Aorta (tissue), 5 donors: ENCODE measurements at regions not wholly inside any gene's neighbourhood (a gene's known extent, or its start where the extent isn't known, plus 50 kb on each side); places are given as distances from the start of the nearest gene placed in this dataset.
"Not testable (repeated sequence)": the region's sequence is repeated elsewhere in the genome, so short reads cannot be mapped to it uniquely, and the experiment has no call there.

Experiments
- ATAC-seq: fragments of 200-7000 bp; cut with Tn5 transposase; one replicate; pipeline ENCODE4 v1.9.1; 2022; ENCODE audit warnings: moderate library complexity; ENCODE audit not compliant: low FRiP score
- DNase-seq, 2 donors: peaks; one replicate each; pipeline ENCODE4 v3.0.0-alpha.2; 2020
- H3K27ac ChIP-seq, 2 donors: one replicate each; pipeline ENCODE4 v1.5.1; 2013; ENCODE audit warnings: low read length in 2 of 2, mild to moderate bottlenecking in 2 of 2, moderate library complexity in 2 of 2, control low read depth in 1 of 2, inconsistent platforms in 1 of 2, low read depth in 1 of 2
- H3K27me3 ChIP-seq, 2 donors: one replicate each; pipeline ENCODE4 v1.6.1; 2013; ENCODE audit warnings: control low read depth in 1 of 2, low read length in 1 of 2, mild to moderate bottlenecking in 1 of 2, moderate library complexity in 1 of 2; ENCODE audit not compliant: insufficient read depth in 2 of 2, control insufficient read depth in 1 of 2
- H3K36me3 ChIP-seq, 2 donors: one replicate each; pipeline ENCODE4 v1.6.1; 2013; ENCODE audit warnings: control low read depth in 1 of 2, low read length in 1 of 2, mild to moderate bottlenecking in 1 of 2; ENCODE audit not compliant: insufficient read depth in 2 of 2, control insufficient read depth in 1 of 2
- H3K4me1 ChIP-seq, 2 donors: one replicate each; pipeline ENCODE4 v1.6.1; 2013; ENCODE audit warnings: low read length in 2 of 2, control low read depth in 1 of 2, mild to moderate bottlenecking in 1 of 2, moderate library complexity in 1 of 2; ENCODE audit not compliant: insufficient read depth in 2 of 2, control insufficient read depth in 1 of 2
- H3K4me3 ChIP-seq, 2 donors: one replicate each; pipeline ENCODE4 v1.5.1; 2013; ENCODE audit warnings: low read length in 2 of 2, control low read depth in 1 of 2, mild to moderate bottlenecking in 1 of 2
- H3K9me3 ChIP-seq: one replicate; pipeline ENCODE4 v1.6.1; 2013; ENCODE audit warnings: mild to moderate bottlenecking, low read length; ENCODE audit not compliant: control insufficient read depth
- WGBS, 2 donors: extraction: QIAGEN DNeasy Blood & Tissue Kit; methylation state at CpG; one replicate each; pipeline ENCODE4 v1.1.7; 2013; 5-methylcytosine and 5-hydroxymethylcytosine counted together
- intact Hi-C, 2 donors: fragments of 100-400 bp; cut with DNase I; formaldehyde crosslinking; loops; one replicate each; pipeline versions ENCODE4 v1.14.2 to v1.15.0; 2022
- donor health status: healthy with polysubstance abuse.
- donor health status: Bipolar disorder and iron deficiency.
- donor health status: DM: no; HTN: no; CAD: no.
- donor health status: DM: no; HTN: no; CAD: no.
- donor health status: DM: yes; HTN: yes; CAD: no.

DNA sequence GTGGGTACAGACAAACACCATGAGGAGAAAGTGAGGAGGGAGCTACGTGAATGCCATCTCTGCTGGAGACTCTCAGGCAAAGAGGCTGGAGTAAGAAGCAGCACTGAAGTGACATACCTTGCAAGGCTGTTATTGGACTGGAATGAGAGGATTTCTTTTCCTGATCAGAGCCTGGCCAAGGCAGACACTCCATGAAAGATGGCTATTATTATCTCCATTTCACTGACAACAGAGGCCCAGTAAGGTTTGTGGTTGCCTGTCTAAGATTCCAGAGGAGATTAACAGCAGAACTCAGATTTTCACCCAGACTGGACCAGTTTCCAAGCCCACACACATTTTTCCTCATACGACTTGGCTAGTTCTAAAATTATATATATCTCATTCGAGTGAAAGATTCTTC, 162.0 kb upstream of the EOLA2 start:
- H3K27ac ChIP-seq: no peak overlapping the region
- ATAC-seq: no peak
- no peaks in the 10 kb centered on the region for H3K27me3 ChIP-seq
- no peaks in the 10 kb centered on the region for H3K36me3 ChIP-seq
- no peak for DNase-seq
- peaks cover 3% of the 10 kb centered on the region for H3K9me3 ChIP-seq
- no peak overlapping the region for H3K4me3 ChIP-seq
- WGBS, 2 donors: 42 to 50% methylated on average over 3 of the region's 3 CpGs
- intact Hi-C loops: no loop called here
- no peaks in the 10 kb centered on the region for H3K4me1 ChIP-seq

DNA sequence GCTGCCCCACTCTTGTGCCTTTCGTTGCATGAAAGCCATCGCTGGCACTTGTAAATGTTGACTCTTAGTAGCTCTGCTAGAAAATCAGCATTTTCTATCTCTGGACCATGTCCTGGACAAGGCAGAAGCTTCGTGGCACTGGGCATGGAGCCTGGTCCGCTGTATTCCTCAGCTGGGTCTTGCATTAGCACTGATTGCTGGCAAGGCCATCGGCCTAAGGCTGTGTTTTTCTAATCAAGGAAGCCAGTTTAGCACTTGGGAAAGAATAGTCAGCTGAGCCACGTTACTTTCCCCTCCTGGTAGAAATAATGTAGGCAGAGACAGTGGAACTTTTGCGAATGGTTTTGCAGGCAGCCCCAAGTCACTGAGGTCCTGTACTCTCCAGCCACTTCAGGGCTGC, 180.2 kb upstream of the EOLA2 start:
- H3K36me3 ChIP-seq: peaks cover 0 to 1% of the 10 kb centered on the region in 2 donors
- H3K4me1 ChIP-seq: no peaks in the 10 kb centered on the region
- ATAC-seq (no peak), DNase-seq (no peak)
- no peaks in the 10 kb centered on the region for H3K9me3 ChIP-seq
- intact Hi-C loops: no loop called here
- H3K27me3 ChIP-seq: no peaks in the 10 kb centered on the region
- no peak overlapping the region for H3K27ac ChIP-seq
- 62 to 63% methylated on average over 7 of the region's 7 CpGs for WGBS, 2 donors
- no peak overlapping the region for H3K4me3 ChIP-seq

DNA sequence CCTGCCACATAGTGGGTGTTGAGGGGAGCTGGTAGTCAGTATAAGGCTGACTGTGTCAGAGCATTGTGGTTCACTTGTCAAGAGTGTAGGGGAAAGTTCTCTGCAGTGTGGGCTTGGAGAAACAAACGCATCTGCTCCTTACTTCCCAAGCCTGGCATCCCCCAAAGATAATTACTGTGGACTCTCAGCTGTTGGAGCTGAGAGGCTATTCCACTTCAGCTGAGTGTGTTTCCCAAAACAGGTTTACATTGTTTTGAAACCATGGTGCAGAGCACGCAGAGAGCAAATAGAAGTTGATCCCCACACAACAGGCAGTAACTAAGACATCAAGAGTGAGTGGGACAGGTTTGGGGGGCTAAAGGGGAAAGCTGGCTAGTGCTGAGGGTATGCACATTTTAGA, 181.0 kb upstream of the EOLA2 start:
- 79 to 93% methylated on average over 2 of the region's 2 CpGs for WGBS, 2 donors

DNA sequence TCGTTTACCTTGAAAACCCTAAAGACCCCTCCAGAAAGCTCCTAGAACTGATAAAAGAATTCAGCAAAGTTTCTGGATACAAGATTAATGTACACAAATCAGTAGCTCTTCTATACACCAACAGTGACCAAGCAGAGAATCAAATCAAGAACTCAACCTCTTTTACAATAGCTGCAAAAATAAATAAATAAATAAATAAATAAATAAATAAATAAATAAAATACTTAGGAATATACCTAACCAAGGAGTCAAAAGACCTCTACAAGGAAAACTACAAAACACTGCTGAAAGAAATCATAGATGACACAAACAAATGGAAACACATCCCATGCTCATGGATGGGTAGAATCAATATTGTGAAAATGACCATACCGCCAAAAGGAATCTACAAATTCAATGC, 186.8 kb upstream of the EOLA2 start:
- H3K27me3 ChIP-seq, H3K4me3 ChIP-seq, H3K27ac ChIP-seq, ATAC-seq, H3K36me3 ChIP-seq, H3K4me1 ChIP-seq, H3K9me3 ChIP-seq, intact Hi-C loops, DNase-seq: not testable (repeated sequence)
- WGBS, 2 donors: 91 to 94% methylated on average over 2 of the region's 2 CpGs

More for the DNA sequence above, 181.0 kb upstream of the EOLA2 start:
- no peak for ATAC-seq
- H3K9me3 ChIP-seq: no peaks in the 10 kb centered on the region
- DNase-seq: no peak
- H3K27ac ChIP-seq: no peak overlapping the region
- no peaks in the 10 kb centered on the region for H3K36me3 ChIP-seq
- intact Hi-C loops: no loop called here
- no peaks in the 10 kb centered on the region for H3K4me1 ChIP-seq
- no peaks in the 10 kb centered on the region for H3K27me3 ChIP-seq
- H3K4me3 ChIP-seq: no peak overlapping the region

DNA sequence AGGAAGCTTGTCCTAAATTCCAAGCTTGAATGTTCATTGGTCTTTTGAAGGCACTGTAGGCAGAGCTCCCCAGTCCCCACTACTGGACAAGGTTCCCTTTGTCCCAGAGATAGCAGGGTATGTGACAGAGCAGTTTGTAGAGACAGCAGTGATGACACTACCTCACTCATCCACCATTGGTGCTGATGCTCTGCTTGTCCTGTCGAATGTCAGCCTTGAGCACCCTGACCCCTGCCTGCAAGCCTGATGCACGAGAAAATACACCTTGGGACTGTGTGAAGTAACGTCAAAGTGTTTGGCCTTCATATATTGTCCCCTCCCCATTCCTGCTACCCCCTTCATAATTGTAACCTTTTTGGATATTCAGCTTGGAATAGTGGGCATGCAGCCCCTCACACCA, 188.9 kb upstream of the EOLA2 start:
- H3K27me3 ChIP-seq: no peaks in the 10 kb centered on the region
- ATAC-seq (no peak), DNase-seq (no peak)
- no peaks in the 10 kb centered on the region for H3K4me1 ChIP-seq
- H3K4me3 ChIP-seq: no peak overlapping the region
- 63 to 80% methylated on average over 3 of the region's 3 CpGs for WGBS, 2 donors
- H3K9me3 ChIP-seq: no peaks in the 10 kb centered on the region
- intact Hi-C loops: no loop called here
- H3K36me3 ChIP-seq: no peaks in the 10 kb centered on the region
- H3K27ac ChIP-seq: no peak overlapping the region

DNA sequence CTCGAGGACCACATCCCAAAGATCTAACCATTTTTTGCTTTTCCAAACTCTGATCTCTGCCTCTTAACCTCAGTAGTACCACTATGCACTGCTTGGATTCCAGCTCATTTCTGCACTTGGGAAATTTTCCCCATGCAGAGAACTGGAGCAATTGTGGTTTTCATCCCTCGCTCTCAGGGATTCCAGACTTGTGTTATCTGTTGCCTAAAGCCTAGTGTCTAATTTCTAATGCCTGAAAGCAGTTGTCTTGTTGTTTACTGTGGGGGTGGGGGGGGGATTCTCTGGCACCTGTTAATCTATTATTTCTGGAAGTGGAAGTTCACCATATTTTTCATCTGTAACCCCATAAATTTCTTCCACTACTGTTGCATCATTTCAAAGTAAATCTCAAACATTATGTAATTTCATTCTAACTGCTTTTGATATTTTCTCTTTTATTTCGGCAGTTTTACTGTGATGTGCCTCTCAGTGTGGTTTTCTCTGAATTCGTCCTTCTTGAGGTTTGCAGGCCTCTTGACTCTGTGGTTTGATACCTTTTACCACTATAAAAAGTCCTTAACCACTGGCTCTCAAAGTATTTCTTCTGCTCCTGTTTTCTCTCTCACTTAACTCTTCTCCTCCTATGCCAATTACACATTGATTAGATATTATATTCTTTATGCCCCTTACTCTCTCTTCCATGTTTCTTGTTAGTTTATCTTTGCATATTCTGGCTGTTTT, 205.6 kb upstream of the EOLA2 start:
- Histone ChIP-seq H3K36me3 (no peaks in the 10 kb centered on the region), H3K9me3 (no peaks in the 10 kb centered on the region), H3K27me3 (no peaks in the 10 kb centered on the region), H3K4me3 (no peak overlapping the region), H3K27ac (no peak overlapping the region), H3K4me1 (no peaks in the 10 kb centered on the region)
- WGBS, 2 donors: 75 to 95% methylated on average over 4 of the region's 4 CpGs
- intact Hi-C loops: no loop called here
- ATAC-seq (no peak), DNase-seq (no peak)

DNA sequence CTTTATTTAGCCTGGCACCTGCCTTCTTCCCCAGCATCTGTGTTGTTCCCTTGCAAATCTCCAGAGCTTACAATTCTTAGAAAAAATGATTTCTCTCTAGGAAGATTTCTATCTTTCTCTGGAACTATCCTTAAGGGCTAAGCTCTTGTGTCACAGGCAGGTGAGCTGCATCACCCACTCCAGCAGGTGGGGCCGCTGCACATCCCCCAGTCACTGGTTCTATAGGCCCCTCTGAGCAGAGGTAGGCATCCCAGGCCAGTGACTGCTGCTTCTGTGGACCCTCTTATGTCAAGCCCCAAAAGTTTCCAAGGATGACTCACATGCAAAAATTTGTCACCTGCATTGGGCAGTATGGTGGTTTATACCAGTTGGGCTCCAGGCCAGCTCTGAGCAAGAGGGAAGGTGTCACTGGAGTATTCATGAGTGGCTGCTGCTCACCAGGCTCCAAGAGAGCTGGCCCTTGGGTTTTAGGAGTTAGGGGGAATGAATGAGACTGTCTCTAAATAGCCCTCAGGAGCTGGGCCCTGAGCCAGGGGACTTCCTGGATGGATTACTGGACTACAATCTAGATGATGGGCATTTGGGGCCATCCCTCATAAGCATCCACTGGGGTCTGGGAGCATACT, 208.1 kb upstream of the EOLA2 start:
- WGBS, 2 donors: 63 to 98% methylated on average over 1 of the region's 1 CpG
- Histone ChIP-seq H3K4me1 (no peaks in the 10 kb centered on the region), H3K36me3 (no peaks in the 10 kb centered on the region), H3K4me3 (no peak overlapping the region), H3K9me3 (no peaks in the 10 kb centered on the region), H3K27ac (no peak overlapping the region), H3K27me3 (no peaks in the 10 kb centered on the region)
- no peak for ATAC-seq
- intact Hi-C loops: no loop called here
- DNase-seq: no peak

DNA sequence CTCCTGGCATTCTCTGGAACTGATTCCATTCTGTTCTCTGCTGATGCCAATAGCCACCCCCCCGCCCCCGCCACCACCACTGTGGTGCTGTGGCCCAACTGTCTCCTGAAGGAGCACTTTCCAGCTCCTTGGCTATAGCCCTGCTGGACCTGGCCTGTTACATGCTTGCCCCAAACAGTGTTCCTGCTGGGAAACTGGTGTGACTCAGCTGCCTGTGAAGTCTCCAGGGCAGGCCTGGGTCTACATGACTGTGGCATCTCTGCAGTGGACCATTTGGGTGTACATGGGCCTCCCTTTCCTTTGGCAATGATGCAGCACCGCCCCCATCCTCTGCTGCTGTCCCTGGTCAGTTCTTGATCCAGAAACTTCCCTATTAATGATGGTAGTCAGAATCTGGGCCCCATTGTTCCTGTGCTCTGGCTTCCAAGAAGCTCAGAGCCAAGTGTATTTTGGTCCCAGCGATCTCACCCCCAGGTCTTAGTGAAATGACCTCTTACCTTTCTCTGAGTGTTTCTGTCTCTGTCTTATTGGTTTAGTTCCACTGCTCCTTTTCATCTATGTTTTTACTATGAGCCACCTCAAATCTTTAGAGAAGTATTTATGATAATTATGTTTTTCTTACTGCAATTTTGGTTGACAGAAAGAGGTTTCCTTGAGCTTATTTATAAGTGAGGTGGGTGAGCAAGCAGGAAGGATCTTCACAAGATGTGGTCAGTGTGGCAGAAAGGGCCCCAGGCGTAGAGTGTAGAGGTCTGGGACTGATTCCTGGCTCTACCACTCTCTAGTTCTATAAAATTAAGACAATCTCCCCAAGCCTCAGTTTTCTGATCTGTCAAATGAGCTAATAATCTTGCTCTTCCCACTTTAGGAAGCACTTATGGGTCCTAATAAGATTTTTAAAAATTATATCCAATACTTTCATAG, 210.7 kb upstream of the EOLA2 start:
- DNase-seq: no peak
- intact Hi-C loops: loop anchor here in 1 of 2 donors (2.0 kb wide), 1 partner anchor 64 kb away; no protein-coding TSS in a partner anchor
- ATAC-seq: no peak

More for the DNA sequence above, 210.7 kb upstream of the EOLA2 start:
- H3K36me3 ChIP-seq: no peaks in the 10 kb centered on the region
- H3K27me3 ChIP-seq: no peaks in the 10 kb centered on the region
- H3K9me3 ChIP-seq: no peaks in the 10 kb centered on the region
- WGBS, 2 donors: 41 to 47% methylated on average over 5 of the region's 5 CpGs
- H3K4me3 ChIP-seq: no peak overlapping the region
- no peaks in the 10 kb centered on the region for H3K4me1 ChIP-seq
- H3K27ac ChIP-seq: peak overlapping the region in 1 of 2 donors; percentile 19
